B cell (primary cell): ENCODE measurements at regions not wholly inside any gene's neighbourhood (a gene's known extent, or its start where the extent isn't known, plus 50 kb on each side); places are given as distances from the start of the nearest gene placed in this dataset.

Experiments
- ATAC-seq: fragments of 200-7000 bp; cut with Tn5 transposase; one replicate; pipeline ENCODE4 v1.10.0; 2021; ENCODE audit warnings: low read depth, mild to moderate bottlenecking, moderate number of reproducible peaks, moderate library complexity
- CTCF ChIA-PET: fragments of 350-600 bp; sonication (Branson Sonifier 250); formaldehyde crosslinking; loops from one replicate; lab custom pipeline; 2021; ENCODE audit warnings: antibody characterized with exemption, inconsistent platforms; lab: Charles Lee
- POLR2A ChIA-PET: fragments of 350-600 bp; sonication (Branson Sonifier 250); formaldehyde crosslinking; loops from one replicate; lab custom pipeline; 2021; ENCODE audit warnings: antibody characterized with exemption; lab: Charles Lee
- DNase-seq: peaks from one replicate; pipeline ENCODE4 v3.0.0; 2013
- H2AFZ ChIP-seq: 2 replicates; pipeline ENCODE4 v1.6.1; 2012; ENCODE audit warnings: mild to moderate bottlenecking, low read depth, low read length; ENCODE audit not compliant: insufficient read depth, poor library complexity, severe bottlenecking
- H3K27ac ChIP-seq, 2 donors: 1 replicate in 1 of 2; 2 replicates in 1 of 2; pipeline ENCODE4 v1.5.1; 2012 to 2013; ENCODE audit warnings: low read length in 2 of 2, mild to moderate bottlenecking in 2 of 2, moderate library complexity in 1 of 2
- H3K27me3 ChIP-seq, 4 experiments: fragments of 200-600 bp in 1 of 4; sonication (generic) in 1 of 4; replicated peaks in 1 of 4; 1 replicate in 2 of 4; 2 replicates in 2 of 4; pipeline versions ENCODE4 v1.6.1 to v1.7.0; 2013 to 2016; ENCODE audit warnings: low read length in 3 of 4, mild to moderate bottlenecking in 2 of 4, mixed read lengths in 1 of 4, moderate library complexity in 1 of 4; ENCODE audit not compliant: insufficient read depth in 4 of 4, control insufficient read depth in 3 of 4; ENCODE audit errors: control extremely low read depth in 1 of 4
- H3K36me3 ChIP-seq, 2 experiments: replicated peaks in 1 of 2; 1 replicate in 1 of 2; 2 replicates in 1 of 2; pipeline versions ENCODE4 v1.6.1 to v1.7.1; 2013; ENCODE audit warnings: low read length in 1 of 2; ENCODE audit not compliant: insufficient read depth in 2 of 2, control insufficient read depth in 1 of 2; ENCODE audit errors: control extremely low read depth in 1 of 2, extremely low read depth in 1 of 2
- H3K4me1 ChIP-seq, 2 donors: fragments of 200-600 bp in 1 of 2; sonication (generic) in 1 of 2; 1 replicate in 1 of 2; 2 replicates in 1 of 2; pipeline versions ENCODE4 v1.5.1 to v1.6.1; 2013 to 2017; ENCODE audit warnings: low read length in 2 of 2; ENCODE audit not compliant: control insufficient read depth in 2 of 2, insufficient read depth in 2 of 2
- H3K4me2 ChIP-seq: replicated peaks from 2 replicates; pipeline ENCODE3; 2012; ENCODE audit warnings: mild to moderate bottlenecking, low read depth, low read length; ENCODE audit not compliant: poor library complexity, severe bottlenecking
- H3K4me3 ChIP-seq, 5 experiments: fragments of 200-600 bp in 1 of 5; sonication (generic) in 1 of 5; 1 replicate in 3 of 5; 2 replicates in 2 of 5; pipeline versions ENCODE4 v1.5.1 to v1.7.0; 2011 to 2016; ENCODE audit warnings: low read length in 4 of 5, mild to moderate bottlenecking in 4 of 5, low read depth in 2 of 5, control low read depth in 1 of 5, moderate library complexity in 1 of 5; ENCODE audit not compliant: insufficient read depth in 1 of 5; ENCODE audit errors: control extremely low read depth in 1 of 5, extremely low read depth in 1 of 5
- H3K79me2 ChIP-seq: fragments of 200-600 bp; sonication (generic); one replicate; pipeline ENCODE4 v1.6.0; 2016; ENCODE audit warnings: low read length; ENCODE audit not compliant: control insufficient read depth, insufficient read depth
- H3K9ac ChIP-seq: fragments of 200-600 bp; sonication (generic); 2 replicates; pipeline ENCODE4 v1.6.1; 2017; ENCODE audit warnings: mild to moderate bottlenecking, low read length, moderate library complexity
- H3K9me3 ChIP-seq, 3 donors: one replicate each; pipeline versions ENCODE4 v1.6.1 to v1.7.1; 2013; ENCODE audit warnings: low read length in 2 of 3; ENCODE audit not compliant: control insufficient read depth in 2 of 3, insufficient read depth in 1 of 3; ENCODE audit errors: control extremely low read depth in 1 of 3
- H4K20me1 ChIP-seq: 2 replicates; pipeline ENCODE4 v1.6.0; 2012; ENCODE audit warnings: mild to moderate bottlenecking, low read length; ENCODE audit not compliant: insufficient read depth, control insufficient read depth, poor library complexity, severe bottlenecking
- H3K27ac Mint-ChIP-seq: one replicate; pipeline ENCODE4 v1.8.0; 2021; ENCODE audit warnings: mixed read lengths
- H3K27me3 Mint-ChIP-seq: one replicate; pipeline ENCODE4 v1.8.0; 2021; ENCODE audit warnings: mixed read lengths
- H3K4me1 Mint-ChIP-seq: one replicate; pipeline ENCODE4 v1.8.0; 2021; ENCODE audit warnings: mixed read lengths
- H3K4me3 Mint-ChIP-seq: one replicate; pipeline ENCODE4 v1.8.0; 2021; ENCODE audit warnings: mixed read lengths
- H3K9me3 Mint-ChIP-seq: one replicate; pipeline ENCODE4 v1.8.0; 2022; ENCODE audit warnings: mixed read lengths; ENCODE audit not compliant: insufficient read depth
- CTCF ChIP-seq: fragments of 200-600 bp; IDR thresholded peaks from one replicate; pipeline ENCODE4 v1.8.0; 2022; ENCODE audit warnings: antibody characterized with exemption, mild to moderate bottlenecking
- EZH2 ChIP-seq: IDR thresholded peaks from 2 replicates; pipeline ENCODE4 v1.6.1; 2012; ENCODE audit warnings: borderline replicate concordance, low read depth, mild to moderate bottlenecking, moderate library complexity, low read length; ENCODE audit not compliant: insufficient read depth, poor library complexity, severe bottlenecking
- WGBS: methylation state at CpG from one replicate; pipeline ENCODE4 v1.1.5; 2013; ENCODE audit warnings: missing lambda C conversion rate; ENCODE audit not compliant: insufficient coverage; 5-methylcytosine and 5-hydroxymethylcytosine counted together
- intact Hi-C: fragments of 100-400 bp; cut with micrococcal nuclease; formaldehyde crosslinking; loops from one replicate; pipeline ENCODE4 v1.10.0; 2022

- Histone ChIP-seq H4K20me1 (no peaks in the 10 kb centered on the region), H3K4me1 (no peaks in the 10 kb centered on the region), H2AFZ (no peak overlapping the region), H3K27me3 (no peaks in the 10 kb centered on the region), H3K4me3 (no peak overlapping the region), H3K9ac (no peak overlapping the region), H3K36me3 (no peaks in the 10 kb centered on the region), H3K27ac (no peak overlapping the region), H3K9me3 (peaks cover 0 to 1% (median 0%) of the 10 kb centered on the region in 3 donors), H3K4me2 (no peak overlapping the region), H3K79me2 (no peaks in the 10 kb centered on the region)
- DNase-seq, result no peak
- no peak for ATAC-seq
- POLR2A ChIA-PET, result no interaction called here
- H3K27ac Mint-ChIP-seq, result no peak overlapping the region
- intact Hi-C loops, result no loop called here
- no peaks in the 10 kb centered on the region for H3K4me1 Mint-ChIP-seq
- CTCF ChIA-PET, result no interaction called here
- H3K9me3 Mint-ChIP-seq, result no peaks in the 10 kb centered on the region
- no peak overlapping the region for H3K4me3 Mint-ChIP-seq
- TF ChIP-seq CTCF, result no peak
- no peak for TF ChIP-seq EZH2
- no peaks in the 10 kb centered on the region for H3K27me3 Mint-ChIP-seq
Observed at GRCh38 chr2:53091183-53091582, 676.4 kb upstream of the CHAC2 start.

- Mint-ChIP-seq H3K4me1 (no peaks in the 10 kb centered on the region), H3K27ac (no peak overlapping the region), H3K27me3 (no peaks in the 10 kb centered on the region), H3K4me3 (no peak overlapping the region), H3K9me3 (no peaks in the 10 kb centered on the region)
- no peaks in the 10 kb centered on the region for H3K4me1 ChIP-seq
- no peak overlapping the region for H2AFZ ChIP-seq
- no peak overlapping the region for H3K9ac ChIP-seq
- H3K79me2 ChIP-seq, result no peaks in the 10 kb centered on the region
- intact Hi-C loops, result no loop called here
- H3K4me3 ChIP-seq, result no peak overlapping the region
- H3K27ac ChIP-seq, result no peak overlapping the region
- POLR2A ChIA-PET, result no interaction called here
- no peak overlapping the region for H3K4me2 ChIP-seq
- CTCF ChIA-PET, result no interaction called here
- H3K36me3 ChIP-seq, result no peaks in the 10 kb centered on the region
- TF ChIP-seq EZH2 (no peak), CTCF (no peak)
- no peak for DNase-seq
- ATAC-seq, result no peak
- H4K20me1 ChIP-seq, result no peaks in the 10 kb centered on the region
- H3K27me3 ChIP-seq, result no peaks in the 10 kb centered on the region
- peaks cover 0 to 1% (median 0%) of the 10 kb centered on the region in 3 donors for H3K9me3 ChIP-seq
- WGBS, result no CpG with 5 or more reads among the region's 4 CpGs
Observed at GRCh38 chr2:53087874-53088461, 679.6 kb upstream of the CHAC2 start.
